NCI-H146 (cell line): ENCODE measurements at regions not wholly inside any gene's neighbourhood (a gene's known extent, or its start where the extent isn't known, plus 50 kb on each side); places are given as distances from the start of the nearest gene placed in this dataset.

ENCODE experiments used
- DNase-seq: peaks from one replicate; lab custom pipeline; 2025; lab: John Stamatoyannopoulos, UW

DNA sequence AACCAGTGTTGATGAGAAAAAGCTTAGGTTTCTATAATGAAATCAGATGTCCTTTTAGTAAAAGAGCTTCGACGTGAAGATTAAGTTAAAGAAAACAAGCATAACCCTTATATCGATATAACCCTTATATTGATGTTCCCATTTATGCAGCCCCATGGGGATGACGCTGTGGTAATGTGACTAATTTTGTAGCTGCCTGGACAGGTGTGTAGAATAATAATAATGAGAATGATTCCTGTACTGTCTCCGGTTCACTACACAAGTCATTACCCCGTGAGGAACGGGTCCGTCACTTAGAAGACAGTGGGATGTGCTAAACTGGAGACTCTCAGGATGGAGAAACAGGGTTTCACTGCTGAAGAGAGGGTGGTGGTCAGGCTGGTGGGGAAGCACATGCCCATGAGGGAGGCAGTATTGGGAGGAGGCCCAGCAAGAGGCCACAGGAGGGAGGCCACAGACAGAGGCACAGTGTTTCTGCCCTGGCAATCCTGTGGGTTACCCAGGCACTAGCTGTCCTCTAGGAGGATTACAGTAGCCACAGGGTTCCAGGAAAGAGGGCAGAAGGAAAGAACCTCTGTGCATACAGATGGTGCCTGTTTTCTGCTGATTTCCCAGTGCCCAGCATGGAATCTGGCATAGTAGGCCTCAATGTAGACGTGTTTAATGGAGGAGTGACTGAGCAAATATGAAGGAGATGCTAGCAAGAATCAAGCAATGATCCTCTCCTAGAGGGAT lies 191.1 kb upstream of the TSC22D2 start:
- DNase-seq = peak; percentile 75

GRCh38 chr3:150216041-150216811 lies 191.9 kb upstream of the TSC22D2 start:
- DNase-seq = peak; percentile 100

GRCh38 chr3:150215616-150216015 lies 192.5 kb upstream of the TSC22D2 start:
- no peak for DNase-seq

GRCh38 chr3:150213577-150213976 lies 194.5 kb upstream of the TSC22D2 start:
- DNase-seq = no peak

- no peak for DNase-seq
These were observed 197.5 kb upstream of the TSC22D2 start for GRCh38 chr3:150210461-150211110.

DNA sequence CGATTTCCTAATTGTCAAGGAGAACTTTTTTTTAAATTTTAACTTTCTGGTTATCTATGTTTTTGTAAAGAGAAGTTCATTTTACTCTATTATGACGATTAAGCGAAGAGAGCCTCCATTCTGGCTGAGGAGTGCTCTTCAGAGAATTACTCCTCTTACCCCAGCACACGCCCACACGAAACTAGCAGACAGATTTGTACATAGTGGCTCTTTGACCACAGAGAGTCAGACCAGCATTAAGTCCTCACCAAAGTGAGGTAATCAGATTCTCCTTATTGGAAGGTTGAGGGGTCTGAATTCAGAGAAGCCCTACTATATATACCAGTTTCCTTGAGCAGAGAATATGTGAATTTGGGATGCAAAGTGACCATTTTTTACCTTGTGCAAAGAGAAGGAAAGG lies 204.8 kb upstream of the TSC22D2 start:
- DNase-seq = no peak

DNA sequence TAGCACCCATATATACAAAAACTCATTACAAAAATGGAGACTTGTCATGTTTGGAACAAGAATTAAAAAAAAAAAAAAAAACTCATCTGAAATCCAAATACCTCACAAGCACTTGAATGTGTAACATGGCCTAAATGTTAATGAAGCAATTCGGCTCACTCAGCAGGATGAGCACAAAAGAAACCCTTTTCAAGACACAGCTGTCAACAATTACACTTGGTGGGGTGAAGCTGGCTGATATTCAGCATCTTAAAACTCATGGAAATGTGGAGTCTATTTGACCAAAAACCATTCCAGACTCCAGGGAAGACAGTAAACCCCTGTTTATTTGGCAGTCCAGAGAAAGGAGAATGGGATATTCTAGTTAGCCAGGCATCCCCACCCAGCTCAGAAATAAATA lies 205.4 kb upstream of the TSC22D2 start:
- DNase-seq = no peak

- no peak for DNase-seq
These were observed 213.1 kb upstream of the TSC22D2 start for GRCh38 chr3:150194957-150195356.

DNA sequence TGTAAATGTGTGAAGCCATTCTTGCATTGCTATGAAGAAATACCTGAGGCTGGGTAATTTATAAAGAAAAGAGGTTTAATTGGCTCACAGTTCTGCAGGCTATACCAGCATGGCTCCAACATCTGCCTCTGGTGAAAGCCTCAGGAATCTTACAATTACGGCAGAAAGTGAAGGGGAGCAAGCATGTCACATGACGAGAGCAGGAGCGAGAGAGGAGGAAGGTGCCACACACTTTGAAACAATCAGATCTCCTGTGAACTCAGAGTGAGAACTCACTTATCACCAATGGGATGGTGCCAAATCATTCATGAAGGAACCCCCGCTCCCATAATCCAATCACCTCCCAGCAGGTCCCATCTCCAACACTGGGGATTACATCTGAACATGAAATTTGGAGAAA lies 213.6 kb upstream of the TSC22D2 start:
- DNase-seq = no peak

GRCh38 chr3:150184426-150185071 lies 213.9 kb upstream of the PFN2 start:
- DNase-seq = no peak

GRCh38 chr3:150183678-150184425 lies 213.2 kb upstream of the PFN2 start:
- peak; percentile 81 for DNase-seq

- DNase-seq = no peak
These were observed 209.6 kb upstream of the PFN2 start for GRCh38 chr3:150180334-150180733.

GRCh38 chr3:150179330-150179729 lies 208.6 kb upstream of the PFN2 start:
- no peak for DNase-seq

DNA sequence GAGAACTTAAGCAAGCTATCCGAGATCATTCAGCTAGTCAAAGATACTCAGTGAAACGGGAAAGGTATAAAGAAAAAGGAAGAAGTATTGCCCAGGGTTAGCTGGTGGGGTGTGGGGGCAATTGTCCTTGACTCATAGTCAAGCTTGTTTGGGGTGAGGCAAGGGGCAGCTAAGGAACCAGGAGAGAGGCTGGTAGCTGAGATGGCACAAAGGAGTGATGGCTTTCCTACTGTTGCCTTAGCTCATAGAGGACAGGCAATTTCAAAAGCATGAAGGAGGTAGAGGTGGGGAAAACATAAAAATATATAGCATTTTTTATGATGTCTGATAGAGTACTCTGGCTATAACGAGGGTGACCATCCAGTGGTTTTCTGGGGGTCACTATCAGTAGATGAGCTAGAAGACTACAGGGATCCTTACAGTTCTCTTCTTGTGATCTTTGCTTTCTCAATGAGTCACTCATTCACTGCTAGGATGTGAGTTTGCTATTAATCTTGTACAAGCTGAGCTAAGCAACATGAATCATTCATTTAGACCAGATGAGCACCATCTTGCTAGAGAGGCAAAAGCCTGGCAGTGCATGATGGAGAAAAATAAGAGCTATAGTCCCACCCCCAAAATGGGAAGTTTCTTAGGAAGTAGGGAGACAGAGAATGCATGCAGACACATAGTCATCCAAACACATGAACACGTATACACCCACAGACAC lies 207.1 kb upstream of the PFN2 start:
- DNase-seq = no peak

DNA sequence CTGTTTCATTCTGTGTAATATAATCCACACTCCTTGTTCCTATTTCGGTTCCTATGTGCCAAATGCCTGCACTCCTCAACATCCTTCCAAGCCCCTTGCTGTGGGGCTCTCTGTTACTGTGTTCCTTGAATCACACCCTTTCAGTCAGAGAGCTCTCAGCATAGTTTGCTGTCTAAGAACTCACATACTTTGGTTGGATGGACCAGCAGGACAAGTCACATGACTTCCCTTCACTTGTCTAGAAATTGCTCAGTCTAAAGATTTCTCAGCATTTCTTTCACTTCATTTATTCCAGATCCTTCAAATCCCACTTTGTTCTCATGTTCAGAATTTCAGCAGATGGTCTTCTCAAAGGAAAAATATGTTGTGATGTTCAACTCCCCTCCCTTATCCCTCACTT lies 203.5 kb upstream of the PFN2 start:
- no peak for DNase-seq

DNA sequence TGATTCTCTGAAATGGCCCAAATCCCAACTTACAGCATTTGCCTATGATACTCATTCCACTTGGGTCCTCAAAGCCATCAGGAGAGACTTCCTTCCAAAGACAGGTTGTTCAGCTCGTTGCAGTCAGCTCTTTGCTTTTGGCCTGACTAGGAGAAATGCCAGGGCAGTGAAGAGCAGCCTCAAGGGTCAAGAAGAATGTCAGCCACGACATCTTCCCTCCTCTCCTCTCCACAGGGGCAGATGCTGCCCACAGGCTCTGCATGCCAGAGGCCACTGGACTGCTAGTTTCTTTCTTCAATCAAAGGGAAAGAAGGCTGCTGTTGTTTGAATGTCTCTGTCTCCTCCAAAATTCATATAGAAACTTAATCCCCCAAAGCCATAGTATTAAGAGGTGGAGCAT lies 201.7 kb upstream of the PFN2 start:
- DNase-seq = no peak

DNA sequence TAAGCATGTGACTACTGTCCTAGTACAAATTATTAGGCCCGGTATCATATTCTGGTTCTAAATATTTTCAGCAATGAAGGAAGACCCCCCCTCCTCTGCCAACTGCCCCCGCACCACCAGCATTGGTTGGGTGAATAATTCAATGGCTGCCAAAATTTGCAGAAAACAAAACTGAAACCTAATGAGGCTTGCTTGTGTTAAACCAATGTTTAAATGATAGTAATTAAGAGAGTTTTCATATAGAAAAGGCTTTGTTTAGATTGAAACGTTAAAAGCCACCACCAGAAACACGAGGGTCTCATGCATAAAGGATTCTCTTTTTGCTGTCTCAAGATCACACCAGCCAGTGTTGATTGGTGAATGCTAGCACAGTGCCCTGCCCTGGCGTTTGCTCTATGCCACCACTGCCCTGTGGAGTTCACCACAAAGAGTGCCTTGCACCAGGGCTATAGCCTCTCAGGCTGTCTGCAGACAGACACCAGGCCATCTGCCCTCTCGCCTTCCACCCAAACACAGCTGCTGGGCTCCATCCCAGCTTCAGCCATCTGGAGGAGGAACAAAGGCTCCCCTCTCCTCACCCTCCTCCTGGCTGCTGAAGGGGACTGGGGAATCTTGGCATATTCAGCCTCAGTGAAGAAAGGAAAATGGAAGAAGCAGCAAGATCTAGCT lies 200.3 kb upstream of the PFN2 start:
- DNase-seq = peak; percentile 52

GRCh38 chr3:150169330-150169940 lies 198.7 kb upstream of the PFN2 start:
- DNase-seq = no peak

DNA sequence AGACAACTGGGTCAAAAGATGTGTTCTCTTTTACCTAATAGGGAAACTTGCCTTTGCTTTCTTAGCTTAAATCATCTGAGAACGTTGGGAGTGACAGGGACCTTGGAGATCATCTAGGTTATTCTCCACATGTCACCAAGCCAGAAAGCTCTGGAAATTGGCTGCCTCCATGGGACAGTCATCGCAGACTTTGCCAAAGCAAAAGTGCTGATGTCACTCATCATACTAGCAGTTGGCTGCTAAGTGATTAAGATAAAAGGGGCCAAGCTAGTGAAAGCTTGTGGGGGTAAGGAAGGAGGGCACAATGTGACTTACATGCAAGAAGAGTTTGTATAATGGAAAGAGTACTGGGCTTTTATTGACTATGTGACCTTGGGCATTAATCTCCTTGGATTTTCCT lies 198.0 kb upstream of the PFN2 start:
- DNase-seq = no peak

DNA sequence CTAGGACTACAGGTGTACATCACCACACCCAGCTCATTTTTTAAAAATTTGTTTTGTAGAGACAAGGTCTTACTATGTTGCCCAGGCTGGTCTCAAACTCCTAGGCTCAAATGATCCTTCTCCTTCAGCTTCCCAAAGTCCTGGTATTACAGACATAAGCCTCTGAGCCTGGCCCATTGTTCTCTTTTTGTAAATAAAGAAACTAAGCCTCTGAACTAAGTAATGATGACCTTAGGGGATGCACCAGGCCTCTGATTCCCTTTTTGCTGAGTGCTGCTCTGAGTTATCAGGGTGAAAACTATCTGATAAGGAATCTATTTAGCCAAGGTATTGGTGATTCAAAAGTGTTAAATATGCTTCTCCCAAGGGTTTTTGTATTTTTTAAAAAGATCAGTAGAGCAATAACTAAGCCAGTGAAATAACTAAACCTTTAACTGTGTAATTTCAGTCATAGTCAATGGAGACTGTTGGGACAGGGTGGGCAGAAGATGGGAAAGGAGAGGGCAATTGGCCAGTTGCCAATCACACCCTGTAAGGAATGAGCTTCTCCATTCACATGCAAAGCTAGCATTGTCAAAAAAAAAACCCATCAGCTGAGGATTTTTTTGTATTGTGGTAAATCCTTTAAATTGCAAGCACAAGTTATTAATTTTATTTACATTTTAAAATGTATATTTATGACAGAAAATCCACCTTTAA lies 194.8 kb upstream of the PFN2 start:
- peak; percentile 27 for DNase-seq
